HepG2 (cell line): ENCODE measurements at regions not wholly inside any gene's neighbourhood (a gene's known extent, or its start where the extent isn't known, plus 50 kb on each side); places are given as distances from the start of the nearest gene placed in this dataset.

ENCODE experiments used
- ATAC-seq: fragments of 200-7000 bp; cut with Tn5 transposase; 3 replicates; pipeline ENCODE4 v1.9.1; 2020; ENCODE audit warnings: mild to moderate bottlenecking, moderate library complexity
- BruUV-seq: library from RNA; stranded (reverse); fragments of 400-500 nt; replicated peaks from 2 replicates; lab custom pipeline; 2021; lab: Mats Ljungman, UMichigan
- CTCF ChIA-PET: fragments of 300-600 bp; formaldehyde crosslinking; extraction: SDS; loops from one replicate; lab custom pipeline; 2021; ENCODE audit warnings: low total read pairs, inconsistent platforms, low intra/inter-chr PET ratio; lab: Yijun Ruan, JAX
- POLR2A ChIA-PET: fragments of 350-600 bp; sonication (Branson Sonifier 250); formaldehyde crosslinking; loops from one replicate; lab custom pipeline; 2020; ENCODE audit warnings: antibody characterized with exemption, inconsistent platforms; lab: Yijun Ruan, JAX
- DNase-seq: peaks from one replicate; pipeline ENCODE4 v3.0.0-alpha.2; 2015; ENCODE audit warnings: low spot score
- FAIRE-seq: peaks from 3 replicates; lab custom pipeline; 2011; peaks lifted over from hg19 to GRCh38; lab: Jason Lieb, UNC
- H2AFZ ChIP-seq: one replicate; pipeline ENCODE4 v1.6.1; 2011; ENCODE audit warnings: low read length, inconsistent platforms
- H3K27ac ChIP-seq: fragments of 300-600 bp; 3 replicates; pipeline ENCODE4 v1.8.0; 2011; ENCODE audit warnings: mixed run types, mild to moderate bottlenecking, mixed read lengths, low read length, inconsistent platforms; ENCODE audit not compliant: insufficient read depth; ENCODE audit errors: extremely low read length
- H3K27me3 ChIP-seq, 2 experiments: fragments of 200-600 bp in 1 of 2; 2 replicates in 1 of 2; 3 replicates in 1 of 2; pipeline versions ENCODE4 v1.6.0 to v1.8.0; 2011; ENCODE audit warnings: low read length in 2 of 2, mild to moderate bottlenecking in 2 of 2, moderate library complexity in 2 of 2, inconsistent platforms in 1 of 2; ENCODE audit not compliant: insufficient read depth in 2 of 2, control insufficient read depth in 1 of 2
- H3K36me3 ChIP-seq, 2 experiments: fragments of 200-600 bp in 1 of 2; replicated peaks in 1 of 2; 2 replicates in 1 of 2; 3 replicates in 1 of 2; pipeline versions ENCODE4 v1.5.1 to v1.8.0; 2011; ENCODE audit warnings: low read length in 2 of 2, inconsistent platforms in 1 of 2; ENCODE audit not compliant: insufficient read depth in 2 of 2, control insufficient read depth in 1 of 2
- H3K4me1 ChIP-seq: 2 replicates; pipeline ENCODE4 v1.5.1; 2012; ENCODE audit warnings: low read length, inconsistent platforms; ENCODE audit not compliant: insufficient read depth
- H3K4me2 ChIP-seq: 2 replicates; pipeline ENCODE4 v1.6.0; 2011; ENCODE audit warnings: low read depth, low read length, inconsistent platforms
- H3K4me3 ChIP-seq, 3 experiments: fragments of 200-600 bp in 1 of 3; sonication (generic), shearing (Covaris generic) in 1 of 3; replicated peaks in 1 of 3; 2 replicates each; pipeline ENCODE4 v1.5.1; 2011 to 2016; ENCODE audit warnings: low read length in 3 of 3, inconsistent platforms in 2 of 3, low read depth in 2 of 3, mild to moderate bottlenecking in 2 of 3, control low read depth in 1 of 3, mixed read lengths in 1 of 3; ENCODE audit not compliant: insufficient read depth in 1 of 3
- H3K79me2 ChIP-seq: one replicate; pipeline ENCODE4 v1.6.1; 2011; ENCODE audit warnings: low read length, inconsistent platforms; ENCODE audit not compliant: insufficient read depth
- H3K9ac ChIP-seq: 2 replicates; pipeline ENCODE4 v1.6.0; 2011; ENCODE audit warnings: mild to moderate bottlenecking, low read depth, low read length, inconsistent platforms; ENCODE audit not compliant: insufficient read depth
- H3K9me3 ChIP-seq: 2 replicates; pipeline ENCODE4 v1.5.1; 2012; ENCODE audit warnings: mild to moderate bottlenecking, low read length
- H4K20me1 ChIP-seq: 2 replicates; pipeline ENCODE4 v1.6.0; 2011; ENCODE audit warnings: inconsistent platforms, mild to moderate bottlenecking, low read length, moderate library complexity; ENCODE audit not compliant: insufficient read depth
- FOXA1 ChIP-seq, 2 experiments: fragments of 450-650 bp in 1 of 2; sonication (generic) in 1 of 2; formaldehyde crosslinking in 1 of 2; IDR thresholded peaks; 2 replicates each; pipeline versions ENCODE4 v1.4.0 to v1.6.1; 2016 to 2020; ENCODE audit warnings: missing genetic modification reagents in 1 of 2
- HNRNPK ChIP-seq: fragments of 200-400 bp; formaldehyde crosslinking; IDR thresholded peaks from 2 replicates; pipeline ENCODE4 v1.6.1; 2018; ENCODE audit warnings: low read length, low read depth, moderate library complexity, mild to moderate bottlenecking; ENCODE audit not compliant: poor library complexity, severe bottlenecking
- IRF1 ChIP-seq: sonication (generic); formaldehyde crosslinking; IDR thresholded peaks from 2 replicates; pipeline ENCODE4 v1.4.0; 2020; ENCODE audit warnings: low read depth, mild to moderate bottlenecking, missing genetic modification reagents
- MAF1 ChIP-seq: sonication (generic); formaldehyde crosslinking; IDR thresholded peaks from 2 replicates; pipeline ENCODE4 v1.5.0; 2020; ENCODE audit warnings: missing genetic modification reagents, borderline replicate concordance
- NFAT5 ChIP-seq: sonication (generic); formaldehyde crosslinking; IDR thresholded peaks from 2 replicates; pipeline ENCODE4 v1.4.0; 2020; ENCODE audit warnings: missing genetic modification reagents
- PAWR ChIP-seq: sonication (generic); formaldehyde crosslinking; IDR thresholded peaks from 2 replicates; pipeline ENCODE4 v1.4.0; 2020; ENCODE audit warnings: missing genetic modification reagents, mild to moderate bottlenecking, borderline replicate concordance
- POLR2AphosphoS5 ChIP-seq: IDR thresholded peaks from 2 replicates; pipeline ENCODE4 v1.6.1; 2012; ENCODE audit warnings: low read depth, low read length
- SUZ12 ChIP-seq: fragments of 150-350 bp; IDR thresholded peaks from 2 replicates; pipeline ENCODE4 v1.6.1; 2014; ENCODE audit warnings: low read depth, low read length
- ZBTB26 ChIP-seq: IDR thresholded peaks from 2 replicates; pipeline ENCODE4 v1.6.1; 2016; ENCODE audit warnings: missing compliant biosample characterization, missing genetic modification reagents, borderline replicate concordance
- ZNF138 ChIP-seq: sonication (generic); formaldehyde crosslinking; IDR thresholded peaks from 2 replicates; pipeline ENCODE4 v1.5.0; 2020; ENCODE audit warnings: mild to moderate bottlenecking, low read depth, missing genetic modification reagents
- ZNF207 ChIP-seq: fragments of 450-650 bp; IDR thresholded peaks from 2 replicates; pipeline ENCODE4 v1.6.1; 2016; ENCODE audit warnings: antibody characterized with exemption, borderline replicate concordance
- ZNF790 ChIP-seq: sonication (generic); formaldehyde crosslinking; IDR thresholded peaks from 2 replicates; pipeline ENCODE4 v1.8.0; 2022; ENCODE audit warnings: missing genetic modification reagents, mild to moderate bottlenecking, borderline replicate concordance
- ZNF850 ChIP-seq: sonication (generic); formaldehyde crosslinking; conservative IDR thresholded peaks from 2 replicates; pipeline ENCODE4 v1.9.0; 2021; ENCODE audit warnings: mild to moderate bottlenecking, missing genetic modification reagents
- WGBS: methylation state at CpG from one replicate; pipeline ENCODE4 v1.1.6; 2017; ENCODE audit warnings: low lambda C conversion rate; 5-methylcytosine and 5-hydroxymethylcytosine counted together
- in situ Hi-C: cut with HindIII; loops from 2 replicates; pipeline ENCODE4 v1.10.0; 2017; ENCODE audit warnings: low pct_unique_long_range_greater_than_20kb; ENCODE audit not compliant: extremely low pct_ligation_motif_present
- intact Hi-C: fragments of 100-400 bp; cut with micrococcal nuclease; formaldehyde crosslinking; loops from one replicate; pipeline ENCODE4 v1.10.0; 2022; ENCODE audit not compliant: unreplicated experiment

DNA sequence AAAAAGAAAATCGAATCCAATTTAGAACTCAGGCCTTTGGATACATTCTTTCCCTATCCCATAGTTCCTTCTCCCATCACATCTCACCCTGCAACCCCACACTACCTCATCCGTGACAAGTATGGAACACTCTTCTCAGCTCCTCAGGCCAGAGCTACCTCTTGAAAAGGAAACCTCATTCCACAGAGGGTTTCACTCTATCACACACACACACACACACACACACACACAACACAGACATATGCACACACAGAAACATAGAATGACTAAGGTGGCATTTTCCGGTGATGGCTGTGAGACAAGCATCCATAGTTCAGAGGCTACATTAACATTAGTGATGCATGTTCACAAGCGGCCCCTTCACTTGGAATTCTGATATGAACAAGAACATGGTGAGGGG, 122.0 kb upstream of the HES1 start (continued):
- TF ChIP-seq HNRNPK = no peak
- no peak for TF ChIP-seq NFAT5
- TF ChIP-seq ZNF207 = no peak
- TF ChIP-seq ZNF790 (CRISPR knock-in tag) = no peak
- no peak for TF ChIP-seq SUZ12

DNA sequence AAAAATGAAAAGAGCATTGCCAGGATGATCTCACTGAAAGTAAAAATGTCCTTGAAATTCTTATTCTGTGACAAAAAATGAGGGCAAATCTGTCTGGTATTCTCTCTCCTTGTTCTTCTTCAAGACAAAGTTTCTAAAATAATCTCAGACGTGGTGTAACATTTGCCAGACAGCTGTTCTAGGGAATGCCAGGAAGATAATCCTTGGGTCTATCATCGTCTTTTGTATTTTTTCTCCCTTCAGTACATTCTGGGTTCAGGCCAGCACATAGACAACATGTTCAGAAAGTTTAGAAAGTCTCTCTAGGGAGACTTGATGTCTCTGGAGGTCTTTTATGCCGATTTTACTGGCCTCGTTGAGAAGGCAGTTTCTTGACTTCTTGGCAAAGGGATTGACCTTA, 121.2 kb upstream of the HES1 start:
- Histone ChIP-seq H3K36me3 (no peaks in the 10 kb centered on the region), H3K27ac (no peak overlapping the region), H2AFZ (no peak overlapping the region), H4K20me1 (no peaks in the 10 kb centered on the region), H3K4me3 (no peak overlapping the region), H3K79me2 (no peaks in the 10 kb centered on the region), H3K9me3 (no peaks in the 10 kb centered on the region), H3K4me2 (no peak overlapping the region), H3K4me1 (no peaks in the 10 kb centered on the region), H3K9ac (no peak overlapping the region), H3K27me3 (peaks cover 1 to 19% of the 10 kb centered on the region in 2 experiments; a peak in 2 of 5 replicates)
- ChIA-PET POLR2A (no interaction called here), CTCF (no interaction called here)
- FAIRE-seq (no peak), ATAC-seq (no peak), DNase-seq (no peak)
- in situ Hi-C loops (no loop called here), intact Hi-C loops (no loop called here)
- TF ChIP-seq FOXA1 (IDR thresholded peaks at IDR 0.05) = no peak
- no peak for TF ChIP-seq FOXA1 (CRISPR knock-in tag; IDR thresholded peaks at IDR 0.05)
- TF ChIP-seq ZNF138 = no peak
- no peak for TF ChIP-seq ZNF850 (CRISPR knock-in tag)
- TF ChIP-seq IRF1 (CRISPR knock-in tag) = no peak
- TF ChIP-seq PAWR (CRISPR knock-in tag) = no peak
- TF ChIP-seq MAF1 (CRISPR knock-in tag) = no peak
- no peak for TF ChIP-seq POLR2AphosphoS5
- no peak for TF ChIP-seq ZBTB26 (CRISPR knock-in tag)
- WGBS = 3% methylated on average over 4 of the region's 4 CpGs
- no TSS peak for BruUV-seq
